DND-41 (cell line): ENCODE measurements at regions not wholly inside any gene's neighbourhood (a gene's known extent, or its start where the extent isn't known, plus 50 kb on each side); places are given as distances from the start of the nearest gene placed in this dataset.

Source experiments
- ATAC-seq: fragments of 200-7000 bp; cut with Tn5 transposase; 3 replicates; pipeline ENCODE4 v1.9.1; 2021; ENCODE audit warnings: low read depth; ENCODE audit not compliant: insufficient read depth
- DNase-seq: peaks from one replicate; pipeline ENCODE4 v3.0.0-alpha.2; 2020
- H2AFZ ChIP-seq: 2 replicates; pipeline ENCODE4 v1.6.0; 2012; ENCODE audit warnings: low read depth, low read length
- H3K27ac ChIP-seq: 2 replicates; pipeline ENCODE4 v1.5.1; 2012; ENCODE audit warnings: low read length, inconsistent platforms
- H3K27me3 ChIP-seq: fragments of 200-600 bp; sonication (generic); 2 replicates; pipeline ENCODE4 v1.6.0; 2012; ENCODE audit warnings: low read length, mild to moderate bottlenecking, inconsistent platforms; ENCODE audit not compliant: insufficient read depth, poor library complexity
- H3K36me3 ChIP-seq: 2 replicates; pipeline ENCODE4 v1.5.1; 2012; ENCODE audit warnings: low read length, inconsistent platforms; ENCODE audit not compliant: insufficient read depth
- H3K4me1 ChIP-seq: 2 replicates; pipeline ENCODE4 v1.5.1; 2012; ENCODE audit warnings: mild to moderate bottlenecking, low read length; ENCODE audit not compliant: insufficient read depth
- H3K4me2 ChIP-seq: 2 replicates; pipeline ENCODE4 v1.6.0; 2012; ENCODE audit warnings: mild to moderate bottlenecking, moderate library complexity, low read length, inconsistent platforms; ENCODE audit not compliant: insufficient read depth
- H3K4me3 ChIP-seq, 2 experiments: fragments of 200-600 bp in 1 of 2; shearing (Covaris generic) in 1 of 2; 2 replicates each; pipeline ENCODE4 v1.5.1; 2012 to 2016; ENCODE audit warnings: inconsistent platforms in 2 of 2, low read length in 2 of 2, mild to moderate bottlenecking in 2 of 2, low read depth in 1 of 2, moderate library complexity in 1 of 2
- H3K79me2 ChIP-seq: 2 replicates; pipeline ENCODE4 v1.6.0; 2012; ENCODE audit warnings: low read length, inconsistent platforms; ENCODE audit not compliant: insufficient read depth
- H3K9ac ChIP-seq: 2 replicates; pipeline ENCODE4 v1.6.0; 2012; ENCODE audit warnings: low read depth, mild to moderate bottlenecking, inconsistent platforms, low read length, moderate library complexity
- H3K9me3 ChIP-seq: 2 replicates; pipeline ENCODE4 v1.5.1; 2012; ENCODE audit warnings: low read length, moderate library complexity, mild to moderate bottlenecking, inconsistent platforms; ENCODE audit not compliant: insufficient read depth, severe bottlenecking
- H4K20me1 ChIP-seq: 2 replicates; pipeline ENCODE4 v1.6.0; 2012; ENCODE audit warnings: low read length; ENCODE audit not compliant: insufficient read depth
- EZH2 ChIP-seq: IDR thresholded peaks from 3 replicates; pipeline ENCODE4 v1.6.1; 2012; ENCODE audit warnings: borderline replicate concordance, low read depth, mild to moderate bottlenecking, moderate library complexity, low read length, inconsistent platforms; ENCODE audit not compliant: severe bottlenecking
- TF ChIP-seq, protein P1 (sequence below): IDR thresholded peaks from 2 replicates; pipeline ENCODE4 v1.5.1; 2012; ENCODE audit warnings: borderline replicate concordance, low read length, moderate library complexity, mild to moderate bottlenecking; ENCODE audit not compliant: poor library complexity, severe bottlenecking; ENCODE audit errors: extremely low read depth

DNA sequence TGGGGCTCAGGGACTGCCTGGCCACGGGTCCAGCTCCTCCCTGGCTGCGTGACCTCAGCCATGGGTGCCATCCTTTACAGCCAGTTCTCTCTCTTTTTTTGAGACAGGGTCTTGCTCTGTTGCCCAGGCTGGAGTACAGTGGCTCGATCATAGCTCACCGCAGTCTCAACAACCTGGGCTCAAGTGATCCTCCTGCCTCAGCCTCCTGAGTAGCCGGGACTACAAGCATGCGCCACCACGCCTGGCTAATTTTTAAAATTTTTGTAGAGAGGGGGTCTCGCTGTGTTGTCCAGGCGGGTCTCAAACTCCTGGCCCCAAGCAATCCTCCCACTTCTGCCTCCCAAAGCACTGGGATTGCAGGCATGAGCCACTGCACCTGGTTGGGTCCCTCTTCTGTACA, 75.4 kb downstream of the PTPRS start:
- no peak for ATAC-seq
- no peaks in the 10 kb centered on the region for H3K9me3 ChIP-seq
- H3K4me3 ChIP-seq = no peak overlapping the region
- no peak overlapping the region for H3K27ac ChIP-seq
- H2AFZ ChIP-seq = no peak overlapping the region
- H3K4me1 ChIP-seq = no peaks in the 10 kb centered on the region
- peaks cover 5% of the 10 kb centered on the region for H3K27me3 ChIP-seq
- TF ChIP-seq, protein P1, sequence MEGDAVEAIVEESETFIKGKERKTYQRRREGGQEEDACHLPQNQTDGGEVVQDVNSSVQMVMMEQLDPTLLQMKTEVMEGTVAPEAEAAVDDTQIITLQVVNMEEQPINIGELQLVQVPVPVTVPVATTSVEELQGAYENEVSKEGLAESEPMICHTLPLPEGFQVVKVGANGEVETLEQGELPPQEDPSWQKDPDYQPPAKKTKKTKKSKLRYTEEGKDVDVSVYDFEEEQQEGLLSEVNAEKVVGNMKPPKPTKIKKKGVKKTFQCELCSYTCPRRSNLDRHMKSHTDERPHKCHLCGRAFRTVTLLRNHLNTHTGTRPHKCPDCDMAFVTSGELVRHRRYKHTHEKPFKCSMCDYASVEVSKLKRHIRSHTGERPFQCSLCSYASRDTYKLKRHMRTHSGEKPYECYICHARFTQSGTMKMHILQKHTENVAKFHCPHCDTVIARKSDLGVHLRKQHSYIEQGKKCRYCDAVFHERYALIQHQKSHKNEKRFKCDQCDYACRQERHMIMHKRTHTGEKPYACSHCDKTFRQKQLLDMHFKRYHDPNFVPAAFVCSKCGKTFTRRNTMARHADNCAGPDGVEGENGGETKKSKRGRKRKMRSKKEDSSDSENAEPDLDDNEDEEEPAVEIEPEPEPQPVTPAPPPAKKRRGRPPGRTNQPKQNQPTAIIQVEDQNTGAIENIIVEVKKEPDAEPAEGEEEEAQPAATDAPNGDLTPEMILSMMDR = no peak
- no peak for TF ChIP-seq EZH2
- no peak for DNase-seq
- no peak overlapping the region for H3K4me2 ChIP-seq
- H4K20me1 ChIP-seq = 0 out of 2 replicates have a peak, but pooled peaks cover 2% of the 10 kb centered on the region
- H3K9ac ChIP-seq = no peak overlapping the region
- no peaks in the 10 kb centered on the region for H3K36me3 ChIP-seq
- no peaks in the 10 kb centered on the region for H3K79me2 ChIP-seq

DNA sequence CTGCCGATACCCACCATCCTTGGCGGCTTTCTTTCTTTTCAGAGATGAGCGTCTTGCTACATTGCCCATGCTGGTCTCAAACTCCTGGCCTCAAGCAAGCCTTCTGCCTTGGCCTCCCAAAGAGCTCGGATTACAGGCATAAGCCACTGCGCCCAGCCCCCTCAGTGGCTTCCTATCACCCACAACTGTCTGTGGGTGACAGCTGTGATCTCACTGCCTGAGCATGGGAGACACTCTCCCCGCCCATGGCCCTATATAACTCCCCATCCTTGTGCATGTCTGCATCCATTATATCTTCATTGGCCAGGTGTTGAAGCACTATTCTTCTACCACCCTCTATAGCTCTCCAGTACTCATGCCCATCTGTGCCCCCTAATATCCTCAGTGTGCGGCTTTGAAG, 76.2 kb downstream of the PTPRS start:
- Histone ChIP-seq H3K4me1 (no peaks in the 10 kb centered on the region), H3K9ac (no peak overlapping the region), H3K27me3 (peaks cover 5% of the 10 kb centered on the region), H3K9me3 (no peaks in the 10 kb centered on the region), H3K4me2 (no peak overlapping the region), H3K4me3 (no peak overlapping the region), H3K36me3 (no peaks in the 10 kb centered on the region), H4K20me1 (0 out of 2 replicates have a peak, but pooled peaks cover 2% of the 10 kb centered on the region), H2AFZ (no peak overlapping the region), H3K79me2 (no peaks in the 10 kb centered on the region), H3K27ac (no peak overlapping the region)
- DNase-seq = no peak
- no peak for TF ChIP-seq EZH2
- TF ChIP-seq, protein P1 = no peak
- no peak for ATAC-seq

DNA sequence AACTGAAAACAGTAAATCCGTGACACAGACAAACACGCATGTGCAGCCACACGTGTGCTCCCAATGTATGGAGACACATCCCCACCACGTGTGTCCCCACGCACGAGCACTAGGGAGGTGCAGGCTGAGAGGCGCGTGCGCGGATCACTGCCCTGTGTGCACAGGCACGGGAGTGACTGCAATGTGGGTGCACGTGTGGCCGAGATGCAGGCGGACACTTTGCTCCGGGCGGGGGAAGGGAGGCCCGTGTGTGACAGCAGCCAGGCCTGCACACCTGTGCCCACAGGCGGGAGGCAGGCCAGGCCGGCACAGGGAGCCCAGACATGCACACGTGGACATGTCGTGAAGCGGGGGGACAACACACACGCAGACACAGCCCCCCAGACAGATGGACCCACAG, 77.0 kb downstream of the PTPRS start:
- Histone ChIP-seq H2AFZ (no peak overlapping the region), H3K4me2 (no peak overlapping the region), H3K27me3 (peaks cover 5% of the 10 kb centered on the region), H3K4me1 (no peaks in the 10 kb centered on the region), H4K20me1 (0 out of 2 replicates have a peak, but pooled peaks cover 2% of the 10 kb centered on the region), H3K79me2 (no peaks in the 10 kb centered on the region), H3K4me3 (no peak overlapping the region), H3K36me3 (no peaks in the 10 kb centered on the region), H3K27ac (no peak overlapping the region), H3K9me3 (no peaks in the 10 kb centered on the region), H3K9ac (no peak overlapping the region)
- TF ChIP-seq, protein P1 = no peak
- TF ChIP-seq EZH2 = no peak
- ATAC-seq (no peak), DNase-seq (no peak)

DNA sequence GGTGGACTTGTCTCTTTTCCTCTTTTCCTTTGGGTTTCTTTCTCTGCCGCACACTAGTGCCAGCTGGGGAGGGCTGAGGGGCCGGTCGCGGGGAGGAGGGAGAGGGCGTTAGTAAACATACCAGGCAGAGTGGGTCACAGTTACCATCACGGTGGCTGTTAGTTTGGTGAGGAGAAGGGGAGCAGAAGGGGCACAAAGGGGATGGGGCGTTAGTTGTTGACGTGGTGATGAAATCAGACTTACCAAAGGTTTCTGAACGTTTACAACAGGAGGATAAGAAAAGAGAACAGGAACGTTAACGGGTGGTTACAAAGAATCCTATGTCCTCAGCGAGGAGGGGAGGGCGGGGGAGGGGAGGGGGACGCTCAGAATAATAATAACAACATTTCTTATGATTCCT, 77.9 kb downstream of the PTPRS start:
- DNase-seq (no peak), ATAC-seq (no peak)
- Histone ChIP-seq H3K27ac (no peak overlapping the region), H3K4me2 (no peak overlapping the region), H4K20me1 (0 out of 2 replicates have a peak, but pooled peaks cover 2% of the 10 kb centered on the region), H3K4me1 (no peaks in the 10 kb centered on the region), H3K27me3 (peaks cover 5% of the 10 kb centered on the region), H3K79me2 (no peaks in the 10 kb centered on the region), H2AFZ (no peak overlapping the region), H3K9me3 (no peaks in the 10 kb centered on the region), H3K9ac (no peak overlapping the region), H3K36me3 (no peaks in the 10 kb centered on the region), H3K4me3 (no peak overlapping the region)
- TF ChIP-seq, protein P1 = no peak
- TF ChIP-seq EZH2 = no peak
